Thoracic aorta (tissue), 2 donors: ENCODE measurements at regions not wholly inside any gene's neighbourhood (a gene's known extent, or its start where the extent isn't known, plus 50 kb on each side); places are given as distances from the start of the nearest gene placed in this dataset.

Experiments
- ATAC-seq: fragments of 150-250 bp; one replicate; pipeline ENCODE4 v1.8.0; 2017; ENCODE audit warnings: low read depth; ENCODE audit not compliant: insufficient number of reproducible peaks, low FRiP score
- DNase-seq: peaks from one replicate; pipeline ENCODE4 v3.0.0-alpha.2; 2020; ENCODE audit warnings: low spot score
- H3K27ac ChIP-seq, 2 donors: fragments of 200-600 bp; sonication (generic); 1 replicate in 1 of 2; 2 replicates in 1 of 2; pipeline ENCODE4 v1.5.1; 2016; ENCODE audit warnings: mild to moderate bottlenecking in 2 of 2, moderate library complexity in 2 of 2
- H3K27me3 ChIP-seq: fragments of 200-600 bp; sonication (generic); replicated peaks from 2 replicates; pipeline ENCODE4 v1.6.0; 2016; ENCODE audit warnings: mild to moderate bottlenecking; ENCODE audit not compliant: insufficient read depth
- H3K36me3 ChIP-seq: fragments of 200-600 bp; sonication (generic); one replicate; pipeline ENCODE4 v1.5.1; 2016
- H3K4me1 ChIP-seq, 2 donors: fragments of 200-600 bp; sonication (generic); 1 replicate in 1 of 2; 2 replicates in 1 of 2; pipeline versions ENCODE4 v1.5.1 to v1.6.0; 2016; ENCODE audit warnings: low read depth in 2 of 2, mild to moderate bottlenecking in 1 of 2; ENCODE audit not compliant: control insufficient read depth in 1 of 2
- H3K4me3 ChIP-seq: fragments of 200-600 bp; sonication (generic); 2 replicates; pipeline ENCODE4 v1.5.1; 2016; ENCODE audit warnings: mild to moderate bottlenecking
- H3K9me3 ChIP-seq: fragments of 200-600 bp; sonication (generic); 2 replicates; pipeline ENCODE4 v1.5.1; 2016
- TF ChIP-seq, protein P1 (sequence below): fragments of 200-600 bp; sonication (generic); IDR thresholded peaks from one replicate; pipeline ENCODE4 v1.5.1; 2019; ENCODE audit warnings: antibody characterized with exemption

DNA sequence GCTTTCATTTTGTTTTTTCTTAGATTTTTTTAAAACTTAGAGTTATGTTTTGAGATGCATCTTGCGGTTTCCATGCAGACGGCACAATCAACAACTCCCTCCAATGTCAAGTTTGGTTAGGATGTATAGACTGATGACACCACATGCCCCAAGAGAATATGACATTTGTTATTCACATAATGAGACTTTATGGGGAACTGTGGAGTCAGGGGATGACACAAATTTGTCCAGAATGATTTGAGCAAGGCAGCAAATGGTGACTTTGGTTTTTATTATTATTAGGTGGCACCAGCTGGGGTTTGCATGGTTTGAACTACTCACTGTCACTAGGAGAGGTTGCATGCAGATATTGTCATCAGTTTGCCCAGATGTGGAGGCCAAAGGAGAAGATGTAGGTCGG is 461.8 kb upstream of the PRKX start:
- DNase-seq, result no peak
- Histone ChIP-seq H3K27me3 (no peaks in the 10 kb centered on the region), H3K4me1 (no peaks in the 10 kb centered on the region), H3K27ac (no peak overlapping the region), H3K9me3 (no peaks in the 10 kb centered on the region), H3K36me3 (no peaks in the 10 kb centered on the region), H3K4me3 (no peak overlapping the region)
- no peak for ATAC-seq
- TF ChIP-seq, protein P1, sequence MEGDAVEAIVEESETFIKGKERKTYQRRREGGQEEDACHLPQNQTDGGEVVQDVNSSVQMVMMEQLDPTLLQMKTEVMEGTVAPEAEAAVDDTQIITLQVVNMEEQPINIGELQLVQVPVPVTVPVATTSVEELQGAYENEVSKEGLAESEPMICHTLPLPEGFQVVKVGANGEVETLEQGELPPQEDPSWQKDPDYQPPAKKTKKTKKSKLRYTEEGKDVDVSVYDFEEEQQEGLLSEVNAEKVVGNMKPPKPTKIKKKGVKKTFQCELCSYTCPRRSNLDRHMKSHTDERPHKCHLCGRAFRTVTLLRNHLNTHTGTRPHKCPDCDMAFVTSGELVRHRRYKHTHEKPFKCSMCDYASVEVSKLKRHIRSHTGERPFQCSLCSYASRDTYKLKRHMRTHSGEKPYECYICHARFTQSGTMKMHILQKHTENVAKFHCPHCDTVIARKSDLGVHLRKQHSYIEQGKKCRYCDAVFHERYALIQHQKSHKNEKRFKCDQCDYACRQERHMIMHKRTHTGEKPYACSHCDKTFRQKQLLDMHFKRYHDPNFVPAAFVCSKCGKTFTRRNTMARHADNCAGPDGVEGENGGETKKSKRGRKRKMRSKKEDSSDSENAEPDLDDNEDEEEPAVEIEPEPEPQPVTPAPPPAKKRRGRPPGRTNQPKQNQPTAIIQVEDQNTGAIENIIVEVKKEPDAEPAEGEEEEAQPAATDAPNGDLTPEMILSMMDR, result no peak

DNA sequence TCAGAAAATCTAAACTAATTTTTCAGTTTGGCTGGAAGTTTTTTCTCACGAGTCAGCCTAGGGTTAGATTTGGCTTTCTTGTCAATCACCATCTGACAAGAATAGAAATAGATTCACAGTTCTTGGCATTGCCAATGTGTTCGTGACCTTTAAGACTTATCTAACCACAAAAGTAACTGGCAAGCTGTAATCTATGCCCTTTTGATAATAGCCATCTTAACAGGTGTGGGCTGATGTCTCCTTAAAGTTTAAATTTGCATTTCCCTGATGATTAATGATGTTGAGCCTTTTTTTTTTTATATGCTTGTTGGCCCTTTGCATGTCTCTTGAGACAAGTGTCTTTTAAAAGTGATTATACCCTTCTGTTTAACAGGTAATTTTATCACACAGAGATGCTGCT is 460.3 kb upstream of the PRKX start:
- Histone ChIP-seq H3K9me3 (no peaks in the 10 kb centered on the region), H3K27me3 (no peaks in the 10 kb centered on the region), H3K4me1 (no peaks in the 10 kb centered on the region), H3K36me3 (no peaks in the 10 kb centered on the region), H3K27ac (no peak overlapping the region), H3K4me3 (no peak overlapping the region)
- DNase-seq, result no peak
- no peak for ATAC-seq
- TF ChIP-seq, protein P1, result no peak

- ATAC-seq, result no peak
- H3K4me3 ChIP-seq, result no peak overlapping the region
- no peak overlapping the region for H3K27ac ChIP-seq
- DNase-seq, result no peak
- H3K27me3 ChIP-seq, result no peaks in the 10 kb centered on the region
- no peaks in the 10 kb centered on the region for H3K9me3 ChIP-seq
- H3K4me1 ChIP-seq, result no peaks in the 10 kb centered on the region
- TF ChIP-seq, protein P1, result no peak
- H3K36me3 ChIP-seq, result no peaks in the 10 kb centered on the region
Observed at GRCh38 chrX:4151798-4152197, 438.3 kb upstream of the PRKX start.

DNA sequence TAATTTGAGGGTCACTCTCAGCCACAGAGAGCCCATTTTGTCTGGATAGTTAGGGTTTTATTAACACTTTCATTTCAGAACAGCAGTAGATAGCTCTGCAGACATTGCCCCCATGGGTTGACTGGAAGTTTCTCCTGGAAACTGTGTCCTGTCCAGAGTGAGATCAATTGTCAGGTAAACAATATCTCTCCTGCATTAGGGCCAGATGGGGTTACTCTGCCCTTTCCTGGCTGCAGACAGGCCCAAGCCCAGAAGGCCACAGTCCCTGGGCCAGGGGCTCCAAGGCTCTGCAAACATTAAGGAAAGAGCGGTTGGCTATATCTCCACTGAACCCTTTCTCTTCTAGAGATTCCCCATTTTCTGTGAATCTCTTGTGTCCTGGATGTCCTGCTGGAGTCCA is 436.8 kb upstream of the PRKX start:
- DNase-seq (no peak), ATAC-seq (no peak)
- Histone ChIP-seq H3K27ac (no peak overlapping the region), H3K4me3 (no peak overlapping the region), H3K4me1 (no peaks in the 10 kb centered on the region), H3K27me3 (no peaks in the 10 kb centered on the region), H3K36me3 (no peaks in the 10 kb centered on the region), H3K9me3 (no peaks in the 10 kb centered on the region)
- TF ChIP-seq, protein P1, result no peak

DNA sequence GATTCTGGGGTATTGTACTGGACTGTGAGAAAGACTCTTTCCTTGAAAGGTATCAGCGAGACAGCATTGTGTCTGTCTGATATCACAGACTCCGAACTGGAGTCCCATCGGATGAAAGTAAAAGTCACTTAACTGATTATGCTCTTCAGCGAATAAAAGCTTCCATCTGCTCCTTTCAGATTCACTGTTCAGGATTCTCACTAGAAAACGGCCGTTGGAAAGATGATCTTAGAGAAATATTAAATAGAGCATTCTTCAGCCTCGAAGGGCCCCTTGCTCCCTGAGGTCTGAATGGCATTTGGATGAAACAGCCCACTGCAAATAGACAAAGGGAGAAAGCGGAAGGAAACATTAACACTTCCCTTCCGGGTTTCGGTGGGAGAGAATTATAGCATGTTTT is 416.2 kb upstream of the PRKX start:
- TF ChIP-seq, protein P1, result no peak
- Histone ChIP-seq H3K9me3 (no peaks in the 10 kb centered on the region), H3K4me1 (no peaks in the 10 kb centered on the region), H3K4me3 (no peak overlapping the region), H3K36me3 (no peaks in the 10 kb centered on the region), H3K27ac (no peak overlapping the region), H3K27me3 (no peaks in the 10 kb centered on the region)
- no peak for DNase-seq
- no peak for ATAC-seq
